ACHN (cell line): ENCODE measurements at regions not wholly inside any gene's neighbourhood (a gene's known extent, or its start where the extent isn't known, plus 50 kb on each side); places are given as distances from the start of the nearest gene placed in this dataset.
"Not testable (repeated sequence)": the region's sequence is repeated elsewhere in the genome, so short reads cannot be mapped to it uniquely, and the experiment has no call there.

Experiments used
- DNase-seq: peaks from one replicate; pipeline ENCODE4 v3.0.0-alpha.2; 2015
- in situ Hi-C: cut with HindIII; loops from 2 replicates; pipeline ENCODE4 v1.10.0; 2017; ENCODE audit warnings: low sequenced_read_pairs, low pct_ligation_motif_present, low pct_unique_long_range_greater_than_20kb

- in situ Hi-C loops, result no loop called here
- DNase-seq, result no peak
Observed at GRCh38 chr5:3335301-3335700, 260.3 kb upstream of the IRX1 start.

GRCh38 chr5:3333836-3334235 lies 261.8 kb upstream of the IRX1 start:
- no peak for DNase-seq
- in situ Hi-C loops, result no loop called here

- in situ Hi-C loops, result no loop called here
- DNase-seq, result no peak
Observed at GRCh38 chr5:3333105-3333504, 262.5 kb upstream of the IRX1 start.

- DNase-seq, result no peak
- in situ Hi-C loops, result no loop called here
Observed at GRCh38 chr5:3331819-3332218, 263.8 kb upstream of the IRX1 start.

GRCh38 chr5:3330442-3330841 lies 265.2 kb upstream of the IRX1 start:
- DNase-seq, result no peak
- in situ Hi-C loops, result no loop called here

GRCh38 chr5:3329427-3329826 lies 266.2 kb upstream of the IRX1 start:
- no peak for DNase-seq
- in situ Hi-C loops, result no loop called here

- in situ Hi-C loops, result no loop called here
- no peak for DNase-seq
Observed at GRCh38 chr5:3326841-3327232, 268.8 kb upstream of the IRX1 start.

GRCh38 chr5:3325972-3326840 lies 269.4 kb upstream of the IRX1 start:
- DNase-seq, result no peak
- in situ Hi-C loops, result no loop called here

- DNase-seq, result no peak
- in situ Hi-C loops, result no loop called here
Observed at GRCh38 chr5:3325201-3325971, 270.2 kb upstream of the IRX1 start.

GRCh38 chr5:3324421-3325101 lies 271.1 kb upstream of the IRX1 start:
- in situ Hi-C loops, result no loop called here
- DNase-seq, result no peak

- in situ Hi-C loops, DNase-seq: not testable (repeated sequence)
Observed at GRCh38 chr5:3323966-3324365, 271.7 kb upstream of the IRX1 start.

- in situ Hi-C loops, result no loop called here
- no peak for DNase-seq
Observed at GRCh38 chr5:3323144-3323543, 272.5 kb upstream of the IRX1 start.

- in situ Hi-C loops, result no loop called here
- no peak for DNase-seq
Observed at GRCh38 chr5:3322642-3323041, 273.0 kb upstream of the IRX1 start.

- in situ Hi-C loops, result no loop called here
- DNase-seq, result no peak
Observed at GRCh38 chr5:3321923-3322322, 273.7 kb upstream of the IRX1 start.

GRCh38 chr5:3321119-3321760 lies 274.4 kb upstream of the IRX1 start:
- DNase-seq, result no peak
- in situ Hi-C loops, result no loop called here

GRCh38 chr5:3320317-3320875 lies 275.2 kb upstream of the IRX1 start:
- in situ Hi-C loops, result no loop called here
- DNase-seq, result no peak

- DNase-seq, result no peak
- in situ Hi-C loops, result no loop called here
Observed at GRCh38 chr5:3317051-3317795, 278.4 kb upstream of the IRX1 start.

GRCh38 chr5:3313569-3313968 lies 282.1 kb upstream of the IRX1 start:
- in situ Hi-C loops, result no loop called here
- DNase-seq, result no peak
